ENCODE measurements at regions not wholly inside any gene's neighbourhood (a gene's known extent, or its start where the extent isn't known, plus 50 kb on each side); places are given as distances from the start of the nearest gene placed in this dataset.

- TF ChIP-seq, protein P1, sequence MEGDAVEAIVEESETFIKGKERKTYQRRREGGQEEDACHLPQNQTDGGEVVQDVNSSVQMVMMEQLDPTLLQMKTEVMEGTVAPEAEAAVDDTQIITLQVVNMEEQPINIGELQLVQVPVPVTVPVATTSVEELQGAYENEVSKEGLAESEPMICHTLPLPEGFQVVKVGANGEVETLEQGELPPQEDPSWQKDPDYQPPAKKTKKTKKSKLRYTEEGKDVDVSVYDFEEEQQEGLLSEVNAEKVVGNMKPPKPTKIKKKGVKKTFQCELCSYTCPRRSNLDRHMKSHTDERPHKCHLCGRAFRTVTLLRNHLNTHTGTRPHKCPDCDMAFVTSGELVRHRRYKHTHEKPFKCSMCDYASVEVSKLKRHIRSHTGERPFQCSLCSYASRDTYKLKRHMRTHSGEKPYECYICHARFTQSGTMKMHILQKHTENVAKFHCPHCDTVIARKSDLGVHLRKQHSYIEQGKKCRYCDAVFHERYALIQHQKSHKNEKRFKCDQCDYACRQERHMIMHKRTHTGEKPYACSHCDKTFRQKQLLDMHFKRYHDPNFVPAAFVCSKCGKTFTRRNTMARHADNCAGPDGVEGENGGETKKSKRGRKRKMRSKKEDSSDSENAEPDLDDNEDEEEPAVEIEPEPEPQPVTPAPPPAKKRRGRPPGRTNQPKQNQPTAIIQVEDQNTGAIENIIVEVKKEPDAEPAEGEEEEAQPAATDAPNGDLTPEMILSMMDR (IDR thresholded peaks at IDR 0.05; ENCODE audit: low read length): no peak
- TF ChIP-seq EZH2 (IDR thresholded peaks at IDR 0.05; ENCODE audit: borderline replicate concordance, low read length): no peak
Measured at GRCh38 chr11:80520507-80520887, 1079.7 kb upstream of the TENM4 start.

Measured in OCI-LY1 (cell line).